ENCODE measurements at regions not wholly inside any gene's neighbourhood (a gene's known extent, or its start where the extent isn't known, plus 50 kb on each side); places are given as distances from the start of the nearest gene placed in this dataset.

DNA sequence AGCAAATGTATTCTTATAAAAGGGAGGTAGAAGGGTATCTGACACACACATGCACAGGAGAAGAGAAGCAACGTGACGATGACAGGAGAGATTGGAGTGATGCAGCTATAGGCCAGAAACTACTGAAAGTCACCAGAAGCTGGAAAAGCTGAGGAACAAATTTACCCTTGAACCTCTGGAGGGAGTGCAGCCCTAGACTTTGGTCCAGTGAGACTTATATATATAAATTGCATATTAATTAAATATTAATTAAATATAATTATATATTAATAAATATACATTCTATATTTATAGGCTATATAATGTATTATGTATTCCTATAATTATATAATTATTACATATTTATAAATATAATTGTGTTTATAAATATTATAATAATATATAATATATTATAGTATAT lies 96.5 kb upstream of the LMCD1 start:
- TF ChIP-seq, protein P1, sequence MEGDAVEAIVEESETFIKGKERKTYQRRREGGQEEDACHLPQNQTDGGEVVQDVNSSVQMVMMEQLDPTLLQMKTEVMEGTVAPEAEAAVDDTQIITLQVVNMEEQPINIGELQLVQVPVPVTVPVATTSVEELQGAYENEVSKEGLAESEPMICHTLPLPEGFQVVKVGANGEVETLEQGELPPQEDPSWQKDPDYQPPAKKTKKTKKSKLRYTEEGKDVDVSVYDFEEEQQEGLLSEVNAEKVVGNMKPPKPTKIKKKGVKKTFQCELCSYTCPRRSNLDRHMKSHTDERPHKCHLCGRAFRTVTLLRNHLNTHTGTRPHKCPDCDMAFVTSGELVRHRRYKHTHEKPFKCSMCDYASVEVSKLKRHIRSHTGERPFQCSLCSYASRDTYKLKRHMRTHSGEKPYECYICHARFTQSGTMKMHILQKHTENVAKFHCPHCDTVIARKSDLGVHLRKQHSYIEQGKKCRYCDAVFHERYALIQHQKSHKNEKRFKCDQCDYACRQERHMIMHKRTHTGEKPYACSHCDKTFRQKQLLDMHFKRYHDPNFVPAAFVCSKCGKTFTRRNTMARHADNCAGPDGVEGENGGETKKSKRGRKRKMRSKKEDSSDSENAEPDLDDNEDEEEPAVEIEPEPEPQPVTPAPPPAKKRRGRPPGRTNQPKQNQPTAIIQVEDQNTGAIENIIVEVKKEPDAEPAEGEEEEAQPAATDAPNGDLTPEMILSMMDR (conservative IDR thresholded peaks at IDR 0.05; ENCODE audit: low read depth, low read length): no peak
- no peak for TF ChIP-seq EZH2 (IDR thresholded peaks at IDR 0.05; ENCODE audit: borderline replicate concordance, low read depth, low read length, poor library complexity, severe bottlenecking)

Data from A673 (cell line).